Thyroid gland (tissue), 4 donors: ENCODE measurements at regions not wholly inside any gene's neighbourhood (a gene's known extent, or its start where the extent isn't known, plus 50 kb on each side); places are given as distances from the start of the nearest gene placed in this dataset.

Experiments
- DNase-seq, 2 donors: peaks; one replicate each; pipeline ENCODE4 v3.0.0-alpha.2; 2019
- H3K27ac ChIP-seq, 3 donors: fragments of 200-600 bp; sonication (generic); 1 replicate in 2 of 3; 2 replicates in 1 of 3; pipeline ENCODE4 v1.5.1; 2016 to 2019; ENCODE audit warnings: mild to moderate bottlenecking in 1 of 3, moderate library complexity in 1 of 3
- H3K27me3 ChIP-seq: fragments of 200-600 bp; sonication (generic); one replicate; pipeline ENCODE4 v1.5.1; 2019
- H3K36me3 ChIP-seq, 2 donors: fragments of 200-600 bp; sonication (generic); one replicate each; pipeline ENCODE4 v1.5.1; 2016 to 2019
- H3K4me1 ChIP-seq, 2 donors: fragments of 200-600 bp; sonication (generic); one replicate each; pipeline ENCODE4 v1.5.1; 2017 to 2019
- H3K4me3 ChIP-seq, 3 donors: fragments of 200-600 bp; sonication (generic); replicated peaks in 1 of 3; 1 replicate in 2 of 3; 2 replicates in 1 of 3; pipeline ENCODE4 v1.5.1; 2016; ENCODE audit warnings: mild to moderate bottlenecking in 1 of 3
- H3K9me3 ChIP-seq: fragments of 200-600 bp; sonication (generic); one replicate; pipeline ENCODE4 v1.5.1; 2017
- CTCF ChIP-seq, 6 experiments: fragments of 200-600 bp in 3 of 6; fragments of 450-650 bp in 3 of 6; sonication (generic) in 3 of 6; IDR thresholded peaks; one replicate each; pipeline ENCODE4 v1.5.1; 2016 to 2019; ENCODE audit warnings: antibody characterized with exemption in 6 of 6, mild to moderate bottlenecking in 2 of 6, inconsistent platforms in 1 of 6, moderate library complexity in 1 of 6
- POLR2A ChIP-seq, 2 donors: fragments of 450-650 bp; IDR thresholded peaks; one replicate each; pipeline ENCODE4 v1.6.1; 2017; ENCODE audit warnings: antibody characterized with exemption in 2 of 2, mild to moderate bottlenecking in 2 of 2, moderate library complexity in 1 of 2
- WGBS, 2 donors: methylation state at CpG; one replicate each; pipeline ENCODE4 v1.1.5; 2017; 5-methylcytosine and 5-hydroxymethylcytosine counted together
- intact Hi-C: fragments of 100-400 bp; cut with DNase I; formaldehyde crosslinking; loops from one replicate; pipeline ENCODE4 v1.15.1; 2023

DNA sequence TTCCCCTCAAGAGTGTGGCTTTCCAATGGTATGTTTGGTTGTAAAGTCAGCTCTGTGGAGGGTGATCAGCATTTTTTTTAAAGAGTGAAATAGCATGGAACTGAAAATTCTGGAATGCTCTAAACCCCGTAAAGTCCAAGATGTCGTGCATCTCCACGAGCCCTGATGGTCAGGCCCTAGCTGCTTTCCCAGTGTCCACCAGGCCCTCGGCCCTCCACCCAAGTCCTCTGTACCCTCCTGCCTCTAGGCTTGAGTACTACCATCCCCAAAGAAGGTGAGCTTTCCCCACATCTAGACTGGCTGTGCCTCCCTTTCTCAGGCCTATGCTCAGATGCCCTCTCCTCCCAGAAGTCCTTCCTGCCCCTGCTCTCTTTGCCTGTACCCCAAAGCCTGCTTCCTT is 280.3 kb downstream of the GADD45G start:
- H3K27me3 ChIP-seq = no peaks in the 10 kb centered on the region
- peaks cover 5 to 6% of the 10 kb centered on the region in 2 donors for H3K4me1 ChIP-seq
- 94 to 98% methylated on average over 4 of the region's 4 CpGs for WGBS, 2 donors
- no peak for DNase-seq
- TF ChIP-seq CTCF (IDR thresholded peaks at IDR 0.05) (no peak), POLR2A (IDR thresholded peaks at IDR 0.05) (no peak)
- no peak overlapping the region for H3K27ac ChIP-seq
- H3K4me3 ChIP-seq = no peak overlapping the region
- H3K9me3 ChIP-seq = no peaks in the 10 kb centered on the region
- no peaks in the 10 kb centered on the region for H3K36me3 ChIP-seq
- intact Hi-C loops = no loop called here

- intact Hi-C loops = no loop called here
Observed at GRCh38 chr9:89886281-89886700, 281.5 kb downstream of the GADD45G start.

DNA sequence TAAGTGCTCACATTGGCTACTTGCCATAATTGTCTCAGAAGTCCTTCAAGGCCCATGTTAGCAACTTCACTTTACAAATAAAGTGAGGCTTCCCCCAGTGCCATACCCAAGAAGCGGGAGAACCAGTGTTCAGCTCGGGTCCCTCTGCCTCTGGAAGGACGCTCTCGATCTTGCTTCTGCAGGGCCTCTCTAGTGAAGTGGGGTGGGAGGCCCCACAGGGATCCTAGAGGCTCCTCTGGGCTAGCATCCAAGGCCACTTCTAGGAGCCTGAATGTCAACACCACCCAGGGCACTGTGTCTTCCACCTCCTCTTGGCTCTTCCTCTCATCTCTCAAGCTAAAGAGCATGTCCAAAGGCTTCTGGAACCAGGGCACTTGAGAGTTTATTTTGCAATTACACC is 282.5 kb downstream of the GADD45G start:
- Histone ChIP-seq H3K27me3 (no peaks in the 10 kb centered on the region), H3K4me3 (no peak overlapping the region), H3K4me1 (peaks cover 6 to 10% of the 10 kb centered on the region in 2 donors), H3K36me3 (no peaks in the 10 kb centered on the region), H3K27ac (no peak overlapping the region), H3K9me3 (no peaks in the 10 kb centered on the region)
- WGBS, 2 donors = 42 to 50% methylated on average over 4 of the region's 4 CpGs
- intact Hi-C loops = no loop called here
- peak in 1 of 2 donors; percentile 56 for DNase-seq
- no peak for TF ChIP-seq CTCF (IDR thresholded peaks at IDR 0.05)
- no peak for TF ChIP-seq POLR2A (IDR thresholded peaks at IDR 0.05)

More at GRCh38 chr9:89886281-89886700, 281.5 kb downstream of the GADD45G start:
- WGBS, 2 donors = 41 to 51% methylated on average over 5 of the region's 5 CpGs
- Histone ChIP-seq H3K36me3 (no peaks in the 10 kb centered on the region), H3K4me3 (no peak overlapping the region), H3K27me3 (no peaks in the 10 kb centered on the region), H3K4me1 (peaks cover 5 to 6% of the 10 kb centered on the region in 2 donors), H3K27ac (no peak overlapping the region), H3K9me3 (no peaks in the 10 kb centered on the region)
- DNase-seq = peak; percentile 46 to 64
- TF ChIP-seq CTCF (IDR thresholded peaks at IDR 0.05) (no peak), POLR2A (IDR thresholded peaks at IDR 0.05) (no peak)

GRCh38 chr9:89888233-89888632 is 283.4 kb downstream of the GADD45G start:
- no peaks in the 10 kb centered on the region for H3K27me3 ChIP-seq
- WGBS, 2 donors = 85 to 86% methylated on average over 2 of the region's 2 CpGs
- peaks cover 6 to 10% of the 10 kb centered on the region in 2 donors for H3K4me1 ChIP-seq
- H3K36me3 ChIP-seq = no peaks in the 10 kb centered on the region
- DNase-seq = no peak
- H3K4me3 ChIP-seq = no peak overlapping the region
- no peaks in the 10 kb centered on the region for H3K9me3 ChIP-seq
- TF ChIP-seq CTCF (IDR thresholded peaks at IDR 0.05) = no peak
- no peak for TF ChIP-seq POLR2A (IDR thresholded peaks at IDR 0.05)
- intact Hi-C loops = no loop called here
- H3K27ac ChIP-seq = no peak overlapping the region

DNA sequence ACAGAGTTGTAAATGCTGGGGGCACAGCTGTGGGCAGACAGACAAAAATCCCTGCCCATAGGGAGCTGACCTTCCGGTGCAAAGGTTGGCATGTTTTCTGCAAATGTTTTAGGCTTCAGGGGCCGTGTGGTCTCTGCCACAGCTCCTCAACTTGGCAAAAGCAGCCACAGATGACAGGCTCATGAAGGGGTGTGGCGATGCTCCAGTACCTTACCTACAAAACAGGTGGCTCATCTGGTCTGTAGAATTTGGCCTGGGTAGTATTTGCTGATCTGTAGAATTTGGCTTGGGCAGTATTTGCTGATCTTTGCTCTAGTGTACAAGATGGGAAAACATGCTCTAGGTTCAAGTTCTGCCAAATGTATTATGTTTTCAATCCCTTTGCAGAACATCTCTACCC is 283.9 kb downstream of the GADD45G start:
- H3K36me3 ChIP-seq = no peaks in the 10 kb centered on the region
- peaks cover 6 to 10% of the 10 kb centered on the region in 2 donors for H3K4me1 ChIP-seq
- intact Hi-C loops = no loop called here
- H3K9me3 ChIP-seq = no peaks in the 10 kb centered on the region
- no peak overlapping the region for H3K27ac ChIP-seq
- no peak overlapping the region for H3K4me3 ChIP-seq
- TF ChIP-seq CTCF (IDR thresholded peaks at IDR 0.05) = no peak
- 100% methylated on average over 2 to 3 of the region's 3 CpGs for WGBS, 2 donors
- no peak for DNase-seq
- no peaks in the 10 kb centered on the region for H3K27me3 ChIP-seq
